ENCODE measurements at regions not wholly inside any gene's neighbourhood (a gene's known extent, or its start where the extent isn't known, plus 50 kb on each side); places are given as distances from the start of the nearest gene placed in this dataset.

DNA sequence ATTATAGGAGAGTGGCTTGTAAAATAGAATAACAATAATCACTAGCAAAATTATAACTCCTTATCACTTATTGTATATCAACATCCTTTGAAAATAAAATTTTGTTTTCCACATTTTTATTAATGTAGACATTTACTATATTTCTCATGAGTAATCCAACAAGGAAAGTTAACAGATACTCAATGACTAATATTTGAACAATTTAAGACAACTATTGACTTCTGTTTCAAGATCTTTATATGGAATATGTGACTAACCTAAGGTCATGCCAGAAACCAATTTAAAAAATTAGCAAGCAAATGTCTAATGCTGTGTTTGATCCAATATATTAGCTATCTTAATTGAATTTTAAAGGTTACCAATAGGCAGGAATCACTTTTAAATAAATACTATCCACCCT lies 638.5 kb upstream of the FLRT2 start:
- H2AFZ ChIP-seq (ENCODE audit: low read length): no peak overlapping the region

DNA sequence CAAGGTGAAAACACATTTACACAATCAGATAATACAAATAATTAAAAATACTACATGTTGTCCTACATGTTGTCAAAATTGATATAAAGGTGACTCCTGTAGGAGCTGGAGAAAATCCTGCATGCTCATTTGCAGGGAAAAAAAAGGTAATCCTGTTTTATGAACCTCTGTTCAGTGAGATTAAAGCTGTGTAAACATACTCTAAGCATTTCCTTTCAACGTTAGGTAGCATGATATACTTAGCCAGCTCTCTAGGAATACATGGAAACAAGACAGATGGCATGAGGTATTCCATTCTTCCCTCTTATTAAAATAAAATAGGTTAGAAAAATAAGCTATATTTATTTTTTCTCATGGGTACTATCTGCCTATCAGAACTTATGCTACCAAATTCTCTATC lies 635.7 kb upstream of the FLRT2 start:
- H3K4me2 ChIP-seq (ENCODE audit: low read length): no peak overlapping the region
- no peaks in the 10 kb centered on the region for H3K4me1 ChIP-seq (ENCODE audit: insufficient read depth, low read length, poor library complexity, severe bottlenecking)
- no peaks in the 10 kb centered on the region for H3K9me3 ChIP-seq (ENCODE audit: low read length)
- intact Hi-C loops (cut with micrococcal nuclease; ENCODE audit: unreplicated experiment): no loop called here
- H2AFZ ChIP-seq (ENCODE audit: low read length): no peak overlapping the region
- H4K20me1 ChIP-seq (ENCODE audit: insufficient read depth, low read length): no peaks in the 10 kb centered on the region
- TF ChIP-seq EZH2phosphoT487 (IDR thresholded peaks at IDR 0.05; ENCODE audit: borderline replicate concordance, low read depth, low read length): no peak
- H3K9me2 ChIP-seq (ENCODE audit: insufficient read depth, low read length): no peaks in the 10 kb centered on the region
- DNase-seq (ENCODE audit: low spot score): no peak
- no TSS peak for BruUV-seq (replicated peaks)
- ChIA-PET CTCF (ENCODE audit: unreplicated experiment) (no interaction called here), POLR2A (interaction anchor here (0.5 to 0.8 kb wide), 2 partner anchors 14 to 274 kb away, joined by 3 to 4 read pairs; no protein-coding TSS in a partner anchor)
- H3K4me3 ChIP-seq (ENCODE audit: low read depth, low read length, poor library complexity, severe bottlenecking): no peak overlapping the region
- H3K27ac ChIP-seq (ENCODE audit: low read depth, low read length, poor library complexity, severe bottlenecking): no peak overlapping the region
- no peaks in the 10 kb centered on the region for H3K36me3 ChIP-seq (ENCODE audit: insufficient read depth, low read length)
- no peaks in the 10 kb centered on the region for H3K79me2 ChIP-seq (ENCODE audit: insufficient read depth, low read depth, low read length)

More for the DNA sequence above, 638.5 kb upstream of the FLRT2 start:
- ChIA-PET POLR2A (no interaction called here), CTCF (ENCODE audit: unreplicated experiment) (no interaction called here)
- H3K79me2 ChIP-seq (ENCODE audit: insufficient read depth, low read depth, low read length): no peaks in the 10 kb centered on the region
- DNase-seq (ENCODE audit: low spot score): no peak
- no TSS peak for BruUV-seq (replicated peaks)
- no peak overlapping the region for H3K27ac ChIP-seq (ENCODE audit: low read depth, low read length, poor library complexity, severe bottlenecking)
- H3K4me2 ChIP-seq (ENCODE audit: low read length): no peak overlapping the region
- intact Hi-C loops (cut with micrococcal nuclease; ENCODE audit: unreplicated experiment): no loop called here
- no peaks in the 10 kb centered on the region for H3K36me3 ChIP-seq (ENCODE audit: insufficient read depth, low read length)
- TF ChIP-seq EZH2phosphoT487 (IDR thresholded peaks at IDR 0.05; ENCODE audit: borderline replicate concordance, low read depth, low read length): no peak
- TF ChIP-seq, protein P1, sequence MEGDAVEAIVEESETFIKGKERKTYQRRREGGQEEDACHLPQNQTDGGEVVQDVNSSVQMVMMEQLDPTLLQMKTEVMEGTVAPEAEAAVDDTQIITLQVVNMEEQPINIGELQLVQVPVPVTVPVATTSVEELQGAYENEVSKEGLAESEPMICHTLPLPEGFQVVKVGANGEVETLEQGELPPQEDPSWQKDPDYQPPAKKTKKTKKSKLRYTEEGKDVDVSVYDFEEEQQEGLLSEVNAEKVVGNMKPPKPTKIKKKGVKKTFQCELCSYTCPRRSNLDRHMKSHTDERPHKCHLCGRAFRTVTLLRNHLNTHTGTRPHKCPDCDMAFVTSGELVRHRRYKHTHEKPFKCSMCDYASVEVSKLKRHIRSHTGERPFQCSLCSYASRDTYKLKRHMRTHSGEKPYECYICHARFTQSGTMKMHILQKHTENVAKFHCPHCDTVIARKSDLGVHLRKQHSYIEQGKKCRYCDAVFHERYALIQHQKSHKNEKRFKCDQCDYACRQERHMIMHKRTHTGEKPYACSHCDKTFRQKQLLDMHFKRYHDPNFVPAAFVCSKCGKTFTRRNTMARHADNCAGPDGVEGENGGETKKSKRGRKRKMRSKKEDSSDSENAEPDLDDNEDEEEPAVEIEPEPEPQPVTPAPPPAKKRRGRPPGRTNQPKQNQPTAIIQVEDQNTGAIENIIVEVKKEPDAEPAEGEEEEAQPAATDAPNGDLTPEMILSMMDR (conservative IDR thresholded peaks at IDR 0.05; ENCODE audit: low read length): no peak
- H4K20me1 ChIP-seq (ENCODE audit: insufficient read depth, low read length): no peaks in the 10 kb centered on the region
- no peaks in the 10 kb centered on the region for H3K4me1 ChIP-seq (ENCODE audit: insufficient read depth, low read length, poor library complexity, severe bottlenecking)
- H3K9me2 ChIP-seq (ENCODE audit: insufficient read depth, low read length): no peaks in the 10 kb centered on the region
- no peaks in the 10 kb centered on the region for H3K9me3 ChIP-seq (ENCODE audit: low read length)
- H3K4me3 ChIP-seq (ENCODE audit: low read depth, low read length, poor library complexity, severe bottlenecking): no peak overlapping the region

DNA sequence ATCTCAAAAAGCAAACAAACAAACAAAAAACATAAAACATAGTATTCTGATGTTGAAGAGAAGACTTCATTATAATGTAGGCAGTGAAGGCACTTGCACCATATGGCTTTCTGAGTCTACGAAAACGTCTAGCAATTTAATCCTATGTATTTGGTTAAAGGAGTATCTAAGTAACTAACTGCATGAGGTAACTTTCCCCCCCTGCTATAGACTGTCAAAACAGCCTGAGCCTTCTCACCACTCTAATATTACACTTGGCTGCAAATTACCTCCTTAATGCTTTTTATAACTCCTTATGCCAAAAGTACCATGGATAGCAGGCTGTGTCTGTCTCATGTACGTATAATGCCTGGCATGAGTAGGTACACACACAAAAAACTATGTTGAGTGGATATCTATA lies 607.6 kb upstream of the FLRT2 start:
- BruUV-seq (replicated peaks): no TSS peak
- no peaks in the 10 kb centered on the region for H4K20me1 ChIP-seq (ENCODE audit: insufficient read depth, low read length)
- no peaks in the 10 kb centered on the region for H3K36me3 ChIP-seq (ENCODE audit: insufficient read depth, low read length)
- intact Hi-C loops (cut with micrococcal nuclease; ENCODE audit: unreplicated experiment): no loop called here
- CTCF ChIA-PET (ENCODE audit: unreplicated experiment): no interaction called here
- no peaks in the 10 kb centered on the region for H3K9me2 ChIP-seq (ENCODE audit: insufficient read depth, low read length)
- TF ChIP-seq, protein P1 (conservative IDR thresholded peaks at IDR 0.05; ENCODE audit: low read length): no peak
- TF ChIP-seq EZH2phosphoT487 (IDR thresholded peaks at IDR 0.05; ENCODE audit: borderline replicate concordance, low read depth, low read length): no peak
- no peak overlapping the region for H3K4me2 ChIP-seq (ENCODE audit: low read length)
- no peak overlapping the region for H3K4me3 ChIP-seq (ENCODE audit: low read depth, low read length, poor library complexity, severe bottlenecking)
- H2AFZ ChIP-seq (ENCODE audit: low read length): no peak overlapping the region
- POLR2A ChIA-PET: no interaction called here
- H3K4me1 ChIP-seq (ENCODE audit: insufficient read depth, low read length, poor library complexity, severe bottlenecking): no peaks in the 10 kb centered on the region
- H3K27ac ChIP-seq (ENCODE audit: low read depth, low read length, poor library complexity, severe bottlenecking): no peak overlapping the region
- H3K9me3 ChIP-seq (ENCODE audit: low read length): no peaks in the 10 kb centered on the region
- no peak for DNase-seq (ENCODE audit: low spot score)
- H3K79me2 ChIP-seq (ENCODE audit: insufficient read depth, low read depth, low read length): no peaks in the 10 kb centered on the region

All from OCI-LY7 (cell line).